Nephron (organoid): ENCODE measurements at regions not wholly inside any gene's neighbourhood (a gene's known extent, or its start where the extent isn't known, plus 50 kb on each side); places are given as distances from the start of the nearest gene placed in this dataset.

Experiments used
- H3K27ac Mint-ChIP-seq, 3 experiments: 2 replicates each; pipeline ENCODE4 v1.8.0; 2020; ENCODE audit warnings: mixed read lengths in 3 of 3, mild to moderate bottlenecking in 2 of 3, moderate library complexity in 1 of 3
- H3K27me3 Mint-ChIP-seq: 2 replicates; pipeline ENCODE4 v1.8.0; 2021; ENCODE audit warnings: low read depth, mild to moderate bottlenecking, moderate library complexity, mixed read lengths
- H3K36me3 Mint-ChIP-seq: 2 replicates; pipeline ENCODE4 v1.8.0; 2020; ENCODE audit warnings: low read depth, mixed read lengths
- H3K4me1 Mint-ChIP-seq: 2 replicates; pipeline ENCODE4 v1.8.0; 2020; ENCODE audit warnings: mixed read lengths
- H3K4me3 Mint-ChIP-seq, 3 experiments: 2 replicates each; pipeline ENCODE4 v1.8.0; 2020; ENCODE audit warnings: mild to moderate bottlenecking in 3 of 3, mixed read lengths in 3 of 3, moderate library complexity in 2 of 3
- H3K9me3 Mint-ChIP-seq: 2 replicates; pipeline ENCODE4 v1.8.0; 2020; ENCODE audit warnings: mixed read lengths
- CTCF ChIP-seq, 3 experiments: fragments of 200-600 bp; sonication (generic); IDR thresholded peaks; one replicate each; pipeline ENCODE4 v1.5.0; 2021; ENCODE audit warnings: antibody characterized with exemption in 3 of 3; ENCODE audit not compliant: unreplicated experiment in 3 of 3

- no peak for TF ChIP-seq CTCF (IDR thresholded peaks at IDR 0.05; ENCODE audit: unreplicated experiment in 3 of 3)
- H3K4me1 Mint-ChIP-seq = peaks cover 9% of the 10 kb centered on the region
- no peak overlapping the region for H3K4me3 Mint-ChIP-seq
- no peak overlapping the region for H3K27ac Mint-ChIP-seq
- no peaks in the 10 kb centered on the region for H3K9me3 Mint-ChIP-seq
- H3K36me3 Mint-ChIP-seq = no peaks in the 10 kb centered on the region
- H3K27me3 Mint-ChIP-seq = peaks cover 12% of the 10 kb centered on the region
Observed at GRCh38 chr11:129722529-129722928, 93.1 kb upstream of the TMEM45B start.

GRCh38 chr11:129723146-129723760 is 92.4 kb upstream of the TMEM45B start:
- H3K9me3 Mint-ChIP-seq = no peaks in the 10 kb centered on the region
- peaks cover 15% of the 10 kb centered on the region for H3K27me3 Mint-ChIP-seq
- no peak overlapping the region for H3K4me3 Mint-ChIP-seq
- no peak overlapping the region for H3K27ac Mint-ChIP-seq
- H3K36me3 Mint-ChIP-seq = no peaks in the 10 kb centered on the region
- peaks cover 9% of the 10 kb centered on the region for H3K4me1 Mint-ChIP-seq
- no peak for TF ChIP-seq CTCF (IDR thresholded peaks at IDR 0.05; ENCODE audit: unreplicated experiment in 3 of 3)

- Mint-ChIP-seq H3K4me1 (peaks cover 13% of the 10 kb centered on the region), H3K9me3 (no peaks in the 10 kb centered on the region), H3K36me3 (no peaks in the 10 kb centered on the region), H3K27ac (no peak overlapping the region), H3K4me3 (no peak overlapping the region), H3K27me3 (peaks cover 15% of the 10 kb centered on the region)
- TF ChIP-seq CTCF (IDR thresholded peaks at IDR 0.05; ENCODE audit: unreplicated experiment in 3 of 3) = no peak
Observed at GRCh38 chr11:129723761-129724162, 91.9 kb upstream of the TMEM45B start.

GRCh38 chr11:129724866-129725265 is 90.8 kb upstream of the TMEM45B start:
- TF ChIP-seq CTCF (IDR thresholded peaks at IDR 0.05; ENCODE audit: unreplicated experiment in 3 of 3) = no peak
- peaks cover 15% of the 10 kb centered on the region for H3K4me1 Mint-ChIP-seq
- no peak overlapping the region for H3K4me3 Mint-ChIP-seq
- no peak overlapping the region for H3K27ac Mint-ChIP-seq
- no peaks in the 10 kb centered on the region for H3K36me3 Mint-ChIP-seq
- peaks cover 15% of the 10 kb centered on the region for H3K27me3 Mint-ChIP-seq
- H3K9me3 Mint-ChIP-seq = no peaks in the 10 kb centered on the region

- Mint-ChIP-seq H3K4me1 (peaks cover 15% of the 10 kb centered on the region), H3K4me3 (no peak overlapping the region), H3K27ac (no peak overlapping the region), H3K36me3 (no peaks in the 10 kb centered on the region), H3K9me3 (no peaks in the 10 kb centered on the region), H3K27me3 (peaks cover 15% of the 10 kb centered on the region)
- TF ChIP-seq CTCF (IDR thresholded peaks at IDR 0.05; ENCODE audit: unreplicated experiment in 3 of 3) = no peak
Observed at GRCh38 chr11:129726179-129726578, 89.5 kb upstream of the TMEM45B start.

GRCh38 chr11:129728581-129728980 is 87.1 kb upstream of the TMEM45B start:
- Mint-ChIP-seq H3K36me3 (no peaks in the 10 kb centered on the region), H3K4me1 (peaks cover 11% of the 10 kb centered on the region), H3K9me3 (no peaks in the 10 kb centered on the region), H3K27me3 (peaks cover 8% of the 10 kb centered on the region), H3K4me3 (no peak overlapping the region), H3K27ac (peak overlapping the region; percentile 30 to 95 (median 41))
- no peak for TF ChIP-seq CTCF (IDR thresholded peaks at IDR 0.05; ENCODE audit: unreplicated experiment in 3 of 3)
